Stomach (tissue), 8 donors: ENCODE measurements at regions not wholly inside any gene's neighbourhood (a gene's known extent, or its start where the extent isn't known, plus 50 kb on each side); places are given as distances from the start of the nearest gene placed in this dataset.

Source experiments
- DNase-seq, 2 donors: peaks; one replicate each; pipeline versions ENCODE4 v3.0.0 to v3.0.0-alpha.2; 2013 to 2019
- H3K27ac ChIP-seq, 5 donors: fragments of 200-600 bp in 4 of 5; sonication (generic) in 4 of 5; one replicate each; pipeline ENCODE4 v1.5.1; 2013 to 2019; ENCODE audit warnings: mild to moderate bottlenecking in 1 of 5, moderate library complexity in 1 of 5
- H3K27me3 ChIP-seq, 3 donors: fragments of 200-600 bp; sonication (generic); one replicate each; pipeline ENCODE4 v1.5.1; 2017 to 2019; ENCODE audit warnings: mixed run types in 1 of 3
- H3K36me3 ChIP-seq, 4 donors: fragments of 200-600 bp; sonication (generic); 1 replicate in 3 of 4; 2 replicates in 1 of 4; pipeline ENCODE4 v1.5.1; 2016 to 2019
- H3K4me1 ChIP-seq, 4 donors: fragments of 200-600 bp; sonication (generic); one replicate each; pipeline ENCODE4 v1.5.1; 2016 to 2019
- H3K4me3 ChIP-seq, 4 donors: fragments of 200-600 bp; sonication (generic) in 3 of 4; one replicate each; pipeline ENCODE4 v1.5.1; 2016 to 2019; ENCODE audit warnings: mild to moderate bottlenecking in 1 of 4
- H3K9me3 ChIP-seq, 4 donors: fragments of 200-600 bp; sonication (generic); one replicate each; pipeline ENCODE4 v1.5.1; 2016 to 2019
- CTCF ChIP-seq, 7 experiments: fragments of 450-650 bp in 4 of 7; fragments of 200-600 bp in 3 of 7; sonication (generic) in 3 of 7; IDR thresholded peaks; one replicate each; pipeline ENCODE4 v1.5.1; 2016 to 2019; ENCODE audit warnings: antibody characterized with exemption in 7 of 7, control low read depth in 2 of 7, mild to moderate bottlenecking in 1 of 7
- EP300 ChIP-seq: sonication (generic); formaldehyde crosslinking; IDR thresholded peaks from one replicate; pipeline ENCODE4 v1.6.1; 2017; ENCODE audit warnings: antibody characterized with exemption
- POLR2A ChIP-seq, 4 donors: fragments of 450-650 bp; IDR thresholded peaks; one replicate each; pipeline ENCODE4 v1.6.1; 2016; ENCODE audit warnings: antibody characterized with exemption in 4 of 4, control low read depth in 2 of 4, mild to moderate bottlenecking in 1 of 4, moderate library complexity in 1 of 4
- POLR2AphosphoS5 ChIP-seq, 3 donors: sonication (generic); formaldehyde crosslinking; IDR thresholded peaks; one replicate each; pipeline ENCODE4 v1.6.1; 2016; ENCODE audit warnings: antibody characterized with exemption in 3 of 3
- WGBS, 5 donors: extraction: QIAGEN DNeasy Blood & Tissue Kit in 3 of 5; methylation state at CpG; one replicate each; pipeline versions ENCODE4 v1.1.5 to v1.1.7; 2013 to 2018; 5-methylcytosine and 5-hydroxymethylcytosine counted together
- intact Hi-C: fragments of 100-400 bp; cut with DNase I; formaldehyde crosslinking; loops from one replicate; pipeline ENCODE4 v1.15.1; 2023; ENCODE audit warnings: low total_unique reads
- donor health status: healthy with polysubstance abuse.
- donor health status: Bipolar disorder and iron deficiency.
- donor health status: healthy.

GRCh38 chr3:111299192-111299615 lies 227.6 kb downstream of the NECTIN3 start:
- intact Hi-C loops = no loop called here
- 62 to 89% (median 83%) methylated on average over 1 of the region's 1 CpG for WGBS, 5 donors
- Histone ChIP-seq H3K9me3 (no peaks in the 10 kb centered on the region), H3K27ac (no peak overlapping the region), H3K36me3 (no peaks in the 10 kb centered on the region), H3K27me3 (no peaks in the 10 kb centered on the region), H3K4me1 (no peaks in the 10 kb centered on the region), H3K4me3 (no peak overlapping the region)
- TF ChIP-seq EP300 = no peak
- no peak for TF ChIP-seq POLR2A (IDR thresholded peaks at IDR 0.05)
- TF ChIP-seq POLR2AphosphoS5 (IDR thresholded peaks at IDR 0.05) = no peak
- no peak for TF ChIP-seq CTCF (IDR thresholded peaks at IDR 0.05)
- DNase-seq = no peak

GRCh38 chr3:111301238-111301798 lies 229.7 kb downstream of the NECTIN3 start:
- Histone ChIP-seq H3K27ac (no peak overlapping the region), H3K4me3 (no peak overlapping the region), H3K4me1 (no peaks in the 10 kb centered on the region), H3K9me3 (no peaks in the 10 kb centered on the region), H3K36me3 (no peaks in the 10 kb centered on the region), H3K27me3 (no peaks in the 10 kb centered on the region)
- TF ChIP-seq POLR2AphosphoS5 (IDR thresholded peaks at IDR 0.05) (no peak), CTCF (IDR thresholded peaks at IDR 0.05) (no peak), POLR2A (IDR thresholded peaks at IDR 0.05) (no peak), EP300 (no peak)
- no peak for DNase-seq
- intact Hi-C loops = no loop called here

- Histone ChIP-seq H3K9me3 (no peaks in the 10 kb centered on the region), H3K36me3 (no peaks in the 10 kb centered on the region), H3K4me1 (no peaks in the 10 kb centered on the region), H3K27ac (no peak overlapping the region), H3K4me3 (no peak overlapping the region), H3K27me3 (no peaks in the 10 kb centered on the region)
- intact Hi-C loops = no loop called here
- no peak for DNase-seq
- WGBS, 5 donors = 93 to 100% (median 96%) methylated on average over 1 of the region's 1 CpG
- TF ChIP-seq EP300 (no peak), POLR2A (IDR thresholded peaks at IDR 0.05) (no peak), POLR2AphosphoS5 (IDR thresholded peaks at IDR 0.05) (no peak), CTCF (IDR thresholded peaks at IDR 0.05) (no peak)
Measured at GRCh38 chr3:111302063-111302462, 230.4 kb downstream of the NECTIN3 start.

GRCh38 chr3:111303760-111304159 lies 232.1 kb downstream of the NECTIN3 start:
- Histone ChIP-seq H3K27ac (no peak overlapping the region), H3K36me3 (no peaks in the 10 kb centered on the region), H3K27me3 (no peaks in the 10 kb centered on the region), H3K9me3 (no peaks in the 10 kb centered on the region), H3K4me3 (no peak overlapping the region), H3K4me1 (no peaks in the 10 kb centered on the region)
- TF ChIP-seq EP300 (no peak), POLR2A (IDR thresholded peaks at IDR 0.05) (no peak), POLR2AphosphoS5 (IDR thresholded peaks at IDR 0.05) (no peak), CTCF (IDR thresholded peaks at IDR 0.05) (no peak)
- intact Hi-C loops = no loop called here
- DNase-seq = no peak
- 70 to 87% (median 79%) methylated on average over 1 of the region's 1 CpG for WGBS, 5 donors
